ENCODE measurements at regions not wholly inside any gene's neighbourhood (a gene's known extent, or its start where the extent isn't known, plus 50 kb on each side); places are given as distances from the start of the nearest gene placed in this dataset.

- Histone ChIP-seq H3K4me1 (no peaks in the 10 kb centered on the region), H3K4me3 (no peak overlapping the region), H3K9me3 (no peaks in the 10 kb centered on the region), H3K27ac (no peak overlapping the region), H3K27me3 (no peaks in the 10 kb centered on the region), H3K36me3 (replicated peaks in 1 of 2; ENCODE audit: insufficient read depth in 1 of 2, low read depth in 2 of 2) (no peaks in the 10 kb centered on the region)
- no peak for DNase-seq
- no peak for ATAC-seq
- intact Hi-C loops (cut with DNase I) = no loop called here
- no peak for TF ChIP-seq POLR2A (IDR thresholded peaks at IDR 0.05)
- no peak for TF ChIP-seq CTCF (IDR thresholded peaks at IDR 0.05)
- 44 to 46% methylated on average over 4 of the region's 4 CpGs for WGBS, 2 donors
Measured at GRCh38 chr9:120065151-120065550, 514.8 kb downstream of the CDK5RAP2 start.

- Histone ChIP-seq H3K27ac (no peak overlapping the region), H3K4me1 (no peaks in the 10 kb centered on the region), H3K9me3 (no peaks in the 10 kb centered on the region), H3K27me3 (no peaks in the 10 kb centered on the region), H3K4me3 (no peak overlapping the region), H3K36me3 (replicated peaks in 1 of 2; ENCODE audit: insufficient read depth in 1 of 2, low read depth in 2 of 2) (no peaks in the 10 kb centered on the region)
- 52 to 55% methylated on average over 9 of the region's 9 CpGs for WGBS, 2 donors
- ATAC-seq (no peak), DNase-seq (no peak)
- TF ChIP-seq POLR2A (IDR thresholded peaks at IDR 0.05) = no peak
- no peak for TF ChIP-seq CTCF (IDR thresholded peaks at IDR 0.05)
- intact Hi-C loops (cut with DNase I) = no loop called here
Measured at GRCh38 chr9:120045011-120045410, 535.0 kb downstream of the CDK5RAP2 start.

- ATAC-seq (no peak), DNase-seq (no peak)
- no peak overlapping the region for H3K4me3 ChIP-seq
- no peaks in the 10 kb centered on the region for H3K27me3 ChIP-seq
- TF ChIP-seq POLR2A (IDR thresholded peaks at IDR 0.05) = no peak
- no peak for TF ChIP-seq CTCF (IDR thresholded peaks at IDR 0.05)
- intact Hi-C loops (cut with DNase I) = no loop called here
- no peaks in the 10 kb centered on the region for H3K36me3 ChIP-seq (replicated peaks in 1 of 2; ENCODE audit: insufficient read depth in 1 of 2, low read depth in 2 of 2)
- 53 to 55% methylated on average over 7 of the region's 7 CpGs for WGBS, 2 donors
- H3K4me1 ChIP-seq = no peaks in the 10 kb centered on the region
- H3K27ac ChIP-seq = no peak overlapping the region
- H3K9me3 ChIP-seq = no peaks in the 10 kb centered on the region
Measured at GRCh38 chr9:120043448-120043847, 536.5 kb downstream of the CDK5RAP2 start.

GRCh38 chr9:120040896-120041295 is 539.1 kb downstream of the CDK5RAP2 start:
- ATAC-seq (no peak), DNase-seq (no peak)
- no peaks in the 10 kb centered on the region for H3K36me3 ChIP-seq (replicated peaks in 1 of 2; ENCODE audit: insufficient read depth in 1 of 2, low read depth in 2 of 2)
- H3K27me3 ChIP-seq = no peaks in the 10 kb centered on the region
- no peaks in the 10 kb centered on the region for H3K9me3 ChIP-seq
- no peak overlapping the region for H3K27ac ChIP-seq
- intact Hi-C loops (cut with DNase I) = no loop called here
- 58 to 67% methylated on average over 4 of the region's 4 CpGs for WGBS, 2 donors
- TF ChIP-seq POLR2A (IDR thresholded peaks at IDR 0.05) = no peak
- TF ChIP-seq CTCF (IDR thresholded peaks at IDR 0.05) = no peak
- H3K4me1 ChIP-seq = no peaks in the 10 kb centered on the region
- H3K4me3 ChIP-seq = no peak overlapping the region

GRCh38 chr9:120038342-120038741 is 541.6 kb downstream of the CDK5RAP2 start:
- Histone ChIP-seq H3K36me3 (replicated peaks in 1 of 2; ENCODE audit: insufficient read depth in 1 of 2, low read depth in 2 of 2) (no peaks in the 10 kb centered on the region), H3K9me3 (no peaks in the 10 kb centered on the region), H3K4me3 (no peak overlapping the region), H3K27ac (no peak overlapping the region), H3K4me1 (no peaks in the 10 kb centered on the region), H3K27me3 (no peaks in the 10 kb centered on the region)
- WGBS, 2 donors = 61 to 66% methylated on average over 4 of the region's 4 CpGs
- TF ChIP-seq POLR2A (IDR thresholded peaks at IDR 0.05) (no peak), CTCF (IDR thresholded peaks at IDR 0.05) (no peak)
- DNase-seq = no peak
- intact Hi-C loops (cut with DNase I) = no loop called here
- no peak for ATAC-seq
